ENCODE measurements at regions not wholly inside any gene's neighbourhood (a gene's known extent, or its start where the extent isn't known, plus 50 kb on each side); places are given as distances from the start of the nearest gene placed in this dataset.

GRCh38 chr18:77785415-77785975 is 535.8 kb downstream of the GALR1 start:
- TF ChIP-seq POU6F1 (CRISPR knock-in tag; IDR thresholded peaks at IDR 0.05; ENCODE audit: borderline replicate concordance, low read depth): no peak
- no peak for TF ChIP-seq ZNF70 (CRISPR knock-in tag; IDR thresholded peaks at IDR 0.05)
- TF ChIP-seq BACH2 (CRISPR knock-in tag; IDR thresholded peaks at IDR 0.05; ENCODE audit: borderline replicate concordance): no peak
- no peak for TF ChIP-seq ISL1 (CRISPR knock-in tag; IDR thresholded peaks at IDR 0.05)
- no peak for TF ChIP-seq TSHZ2 (CRISPR knock-in tag; IDR thresholded peaks at IDR 0.05)
- no peak for TF ChIP-seq GLIS3 (CRISPR knock-in tag; IDR thresholded peaks at IDR 0.05)
- TF ChIP-seq ZC3H10 (CRISPR knock-in tag; IDR thresholded peaks at IDR 0.05): no peak
- TF ChIP-seq SNAI2 (CRISPR knock-in tag; IDR thresholded peaks at IDR 0.05): no peak
- no peak for TF ChIP-seq ARNTL (CRISPR knock-in tag; IDR thresholded peaks at IDR 0.05; ENCODE audit: borderline replicate concordance, low read depth)
- TF ChIP-seq ZFP3 (CRISPR knock-in tag; IDR thresholded peaks at IDR 0.05): no peak
- TF ChIP-seq CSDC2 (CRISPR knock-in tag; IDR thresholded peaks at IDR 0.05): no peak
- TF ChIP-seq TCF4 (CRISPR knock-in tag; IDR thresholded peaks at IDR 0.05; ENCODE audit: borderline replicate concordance): no peak
- no peak for TF ChIP-seq PPARA (CRISPR knock-in tag; IDR thresholded peaks at IDR 0.05; ENCODE audit: borderline replicate concordance)
- TF ChIP-seq CREB5 (CRISPR knock-in tag; IDR thresholded peaks at IDR 0.05; ENCODE audit: low read depth): no peak
- TF ChIP-seq PATZ1 (CRISPR knock-in tag; IDR thresholded peaks at IDR 0.05; ENCODE audit: borderline replicate concordance): no peak
- TF ChIP-seq ZFP30 (CRISPR knock-in tag; IDR thresholded peaks at IDR 0.05): no peak
- TF ChIP-seq ZNF8 (CRISPR knock-in tag; IDR thresholded peaks at IDR 0.05): no peak
- TF ChIP-seq OSR1 (CRISPR knock-in tag; IDR thresholded peaks at IDR 0.05): no peak
- ATAC-seq: no peak

- no peak for ATAC-seq
Observed at GRCh38 chr18:77803024-77803423, 553.4 kb downstream of the GALR1 start.

More at GRCh38 chr18:77803024-77803423, 553.4 kb downstream of the GALR1 start:
- TF ChIP-seq, protein P1, sequence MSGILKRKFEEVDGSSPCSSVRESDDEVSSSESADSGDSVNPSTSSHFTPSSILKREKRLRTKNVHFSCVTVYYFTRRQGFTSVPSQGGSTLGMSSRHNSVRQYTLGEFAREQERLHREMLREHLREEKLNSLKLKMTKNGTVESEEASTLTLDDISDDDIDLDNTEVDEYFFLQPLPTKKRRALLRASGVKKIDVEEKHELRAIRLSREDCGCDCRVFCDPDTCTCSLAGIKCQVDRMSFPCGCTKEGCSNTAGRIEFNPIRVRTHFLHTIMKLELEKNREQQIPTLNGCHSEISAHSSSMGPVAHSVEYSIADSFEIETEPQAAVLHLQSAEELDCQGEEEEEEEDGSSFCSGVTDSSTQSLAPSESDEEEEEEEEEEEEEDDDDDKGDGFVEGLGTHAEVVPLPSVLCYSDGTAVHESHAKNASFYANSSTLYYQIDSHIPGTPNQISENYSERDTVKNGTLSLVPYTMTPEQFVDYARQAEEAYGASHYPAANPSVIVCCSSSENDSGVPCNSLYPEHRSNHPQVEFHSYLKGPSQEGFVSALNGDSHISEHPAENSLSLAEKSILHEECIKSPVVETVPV (CRISPR knock-in tag; IDR thresholded peaks at IDR 0.05): no peak
- TF ChIP-seq PATZ1 (CRISPR knock-in tag; IDR thresholded peaks at IDR 0.05; ENCODE audit: borderline replicate concordance): no peak
- no peak for TF ChIP-seq ZNF70 (CRISPR knock-in tag; IDR thresholded peaks at IDR 0.05)
- TF ChIP-seq ZFP30 (CRISPR knock-in tag; IDR thresholded peaks at IDR 0.05): no peak
- TF ChIP-seq RARB (CRISPR knock-in tag; IDR thresholded peaks at IDR 0.05): no peak
- TF ChIP-seq GLIS3 (CRISPR knock-in tag; IDR thresholded peaks at IDR 0.05): no peak
